Trophoblast cell (in vitro differentiated cells and primary cell): ENCODE measurements at regions not wholly inside any gene's neighbourhood (a gene's known extent, or its start where the extent isn't known, plus 50 kb on each side); places are given as distances from the start of the nearest gene placed in this dataset.

ENCODE experiments used
- DNase-seq, 2 donors: peaks; one replicate each; pipeline ENCODE4 v3.0.0-alpha.2; 2016
- H2AFZ ChIP-seq: 2 replicates; pipeline ENCODE4 v1.6.1; 2013; ENCODE audit warnings: low read length, moderate library complexity, mild to moderate bottlenecking; ENCODE audit not compliant: insufficient read depth, poor library complexity
- H2AK5ac ChIP-seq: 2 replicates; pipeline ENCODE4 v1.6.1; 2013; ENCODE audit warnings: mild to moderate bottlenecking, low read length
- H2BK120ac ChIP-seq: 2 replicates; pipeline ENCODE4 v1.6.1; 2013; ENCODE audit warnings: low read length, mild to moderate bottlenecking, moderate library complexity; ENCODE audit not compliant: insufficient read depth, poor library complexity
- H2BK12ac ChIP-seq: 2 replicates; pipeline ENCODE4 v1.6.1; 2013; ENCODE audit warnings: mild to moderate bottlenecking, low read length, moderate library complexity
- H2BK5ac ChIP-seq: 2 replicates; pipeline ENCODE4 v1.6.1; 2013; ENCODE audit warnings: low read length, low read depth, moderate library complexity, mild to moderate bottlenecking; ENCODE audit not compliant: poor library complexity
- H3K14ac ChIP-seq: 2 replicates; pipeline ENCODE4 v1.6.1; 2013; ENCODE audit warnings: mild to moderate bottlenecking, low read length
- H3K18ac ChIP-seq: 2 replicates; pipeline ENCODE4 v1.6.1; 2013; ENCODE audit warnings: mild to moderate bottlenecking, low read length
- H3K23ac ChIP-seq: 2 replicates; pipeline ENCODE4 v1.6.1; 2013; ENCODE audit warnings: low read length
- H3K27ac ChIP-seq: 2 replicates; pipeline ENCODE4 v1.5.1; 2013; ENCODE audit warnings: low read depth, mild to moderate bottlenecking, inconsistent platforms, low read length, moderate library complexity
- H3K27me3 ChIP-seq: 2 replicates; pipeline ENCODE4 v1.6.1; 2013; ENCODE audit warnings: inconsistent platforms, mild to moderate bottlenecking, low read length, moderate library complexity; ENCODE audit not compliant: insufficient read depth
- H3K36me3 ChIP-seq, 2 experiments: 1 replicate in 1 of 2; 2 replicates in 1 of 2; pipeline ENCODE4 v1.6.1; 2013; ENCODE audit warnings: low read length in 2 of 2, mild to moderate bottlenecking in 2 of 2, moderate library complexity in 1 of 2; ENCODE audit not compliant: insufficient read depth in 2 of 2, control insufficient read depth in 1 of 2
- H3K4ac ChIP-seq: 2 replicates; pipeline ENCODE4 v1.6.1; 2013; ENCODE audit warnings: low read depth, mild to moderate bottlenecking, low read length, moderate library complexity
- H3K4me1 ChIP-seq, 2 experiments: 1 replicate in 1 of 2; 2 replicates in 1 of 2; pipeline ENCODE4 v1.6.1; 2013; ENCODE audit warnings: low read length in 2 of 2, mild to moderate bottlenecking in 2 of 2, moderate library complexity in 1 of 2; ENCODE audit not compliant: insufficient read depth in 2 of 2, control insufficient read depth in 1 of 2
- H3K4me2 ChIP-seq: 2 replicates; pipeline ENCODE4 v1.6.1; 2013; ENCODE audit warnings: inconsistent platforms, mild to moderate bottlenecking, low read length, moderate library complexity
- H3K4me3 ChIP-seq: 2 replicates; pipeline ENCODE4 v1.5.1; 2013; ENCODE audit warnings: mild to moderate bottlenecking, low read depth, low read length, inconsistent platforms
- H3K79me1 ChIP-seq: one replicate; pipeline ENCODE4 v1.6.1; 2013; ENCODE audit warnings: low read length
- H3K79me2 ChIP-seq: 2 replicates; pipeline ENCODE4 v1.6.1; 2013; ENCODE audit warnings: low read length, mild to moderate bottlenecking; ENCODE audit not compliant: control insufficient read depth, insufficient read depth, poor library complexity
- H3K9ac ChIP-seq: 2 replicates; pipeline ENCODE4 v1.6.1; 2013; ENCODE audit warnings: mild to moderate bottlenecking, low read length
- H3K9me3 ChIP-seq: 2 replicates; pipeline ENCODE4 v1.6.1; 2013; ENCODE audit warnings: low read depth, mild to moderate bottlenecking, control low read depth, inconsistent platforms, low read length; ENCODE audit not compliant: insufficient read depth
- H4K12ac ChIP-seq: 2 replicates; pipeline ENCODE4 v1.6.1; 2013; ENCODE audit warnings: low read depth, mild to moderate bottlenecking, low read length, moderate library complexity
- H4K8ac ChIP-seq: 2 replicates; pipeline ENCODE4 v1.6.1; 2013; ENCODE audit warnings: low read depth, mild to moderate bottlenecking, low read length, moderate library complexity
- H4K91ac ChIP-seq: one replicate; pipeline ENCODE4 v1.6.1; 2013; ENCODE audit warnings: low read depth, mild to moderate bottlenecking, low read length, moderate library complexity
- WGBS: extraction: QIAGEN DNeasy Blood & Tissue Kit; methylation state at CpG from one replicate; pipeline ENCODE4 v1.1.7; 2013; ENCODE audit warnings: missing lambda C conversion rate; ENCODE audit not compliant: insufficient read length, insufficient coverage; ENCODE audit errors: extremely low coverage; 5-methylcytosine and 5-hydroxymethylcytosine counted together

- no peaks in the 10 kb centered on the region for H3K9me3 ChIP-seq
- no CpG with 5 or more reads among the region's 17 CpGs for WGBS
- peak overlapping the region; percentile 6 for H2AK5ac ChIP-seq
Observed at GRCh38 chr9:127561491-127562278, 50.4 kb upstream of the STXBP1 start.

More at GRCh38 chr9:127561491-127562278, 50.4 kb upstream of the STXBP1 start:
- Histone ChIP-seq H3K23ac (no peak overlapping the region), H3K14ac (peak overlapping the region; percentile 84), H3K4me2 (peak overlapping the region; percentile 51), H4K91ac (peak overlapping the region; percentile 87), H2BK12ac (peak overlapping the region; percentile 87), H2BK5ac (peak overlapping the region; percentile 64), H2AFZ (no peak overlapping the region), H3K79me2 (peaks cover 45% of the 10 kb centered on the region), H2BK120ac (peak overlapping the region; percentile 17), H4K8ac (peak overlapping the region; percentile 47), H3K18ac (peak overlapping the region; percentile 90), H3K79me1 (peaks cover 60% of the 10 kb centered on the region), H4K12ac (no peak overlapping the region), H3K36me3 (peaks cover 33 to 37% of the 10 kb centered on the region in 2 experiments), H3K4me1 (peaks cover 68 to 75% of the 10 kb centered on the region in 2 experiments), H3K27me3 (no peaks in the 10 kb centered on the region), H3K4me3 (no peak overlapping the region), H3K9ac (no peak overlapping the region), H3K4ac (peak overlapping the region; percentile 59), H3K27ac (peak overlapping the region; percentile 87)
- peak; percentile 98 for DNase-seq
